ENCODE measurements at regions not wholly inside any gene's neighbourhood (a gene's known extent, or its start where the extent isn't known, plus 50 kb on each side); places are given as distances from the start of the nearest gene placed in this dataset.

DNA sequence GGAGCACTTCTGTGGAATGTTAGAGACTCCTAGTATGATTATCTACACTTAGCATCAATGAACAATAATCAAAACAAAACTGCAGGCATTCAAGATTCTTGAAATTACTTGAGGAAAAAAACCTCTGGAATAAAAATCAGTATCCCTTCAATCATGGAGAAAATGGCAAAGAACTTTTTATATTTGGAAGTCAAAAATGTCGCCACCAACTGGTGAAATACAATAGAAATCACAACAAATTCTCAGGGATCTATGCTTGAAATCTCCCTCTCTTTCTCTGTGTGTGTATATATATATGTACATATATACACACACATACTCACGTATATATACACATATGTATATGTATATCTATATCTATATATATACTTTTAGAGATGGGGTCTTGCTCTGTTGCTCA, 378.9 kb upstream of the ALCAM start:
- Mint-ChIP-seq H3K9me3 (no peaks in the 10 kb centered on the region), H3K27ac (ENCODE audit: low read depth) (no peak overlapping the region), H3K27me3 (no peaks in the 10 kb centered on the region), H3K4me3 (no peak overlapping the region), H3K36me3 (ENCODE audit: insufficient read depth) (no peaks in the 10 kb centered on the region), H3K4me1 (no peaks in the 10 kb centered on the region)
- ATAC-seq (replicated peaks; ENCODE audit: extremely low read depth, poor library complexity, severe bottlenecking) (no peak), DNase-seq (ENCODE audit: low spot score in 2 of 2) (no peak)

DNA sequence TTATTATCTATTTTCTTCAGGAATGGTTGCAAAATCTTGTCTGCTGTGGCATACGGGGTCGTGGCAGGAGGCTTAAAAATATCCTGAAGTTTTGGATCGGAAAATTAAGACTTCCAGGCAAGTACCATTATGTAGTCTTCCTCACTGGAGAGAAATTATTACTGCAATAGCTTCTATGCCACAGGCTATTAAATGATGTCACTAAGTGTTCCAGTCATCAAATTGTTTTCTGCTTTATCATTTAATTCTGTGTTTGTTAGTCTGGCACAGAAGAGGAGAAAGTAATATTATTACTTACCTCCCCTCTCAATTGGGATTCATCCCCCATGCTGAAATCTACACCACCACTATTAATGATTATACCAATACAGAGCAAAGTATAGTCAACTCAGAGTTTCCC, 378.2 kb upstream of the ALCAM start:
- H3K27ac Mint-ChIP-seq (ENCODE audit: low read depth), result no peak overlapping the region
- no peak for ATAC-seq (replicated peaks; ENCODE audit: extremely low read depth, poor library complexity, severe bottlenecking)
- H3K4me1 Mint-ChIP-seq, result no peaks in the 10 kb centered on the region
- no peak for DNase-seq (ENCODE audit: low spot score in 2 of 2)
- no peaks in the 10 kb centered on the region for H3K36me3 Mint-ChIP-seq (ENCODE audit: insufficient read depth)
- no peak overlapping the region for H3K4me3 Mint-ChIP-seq
- H3K9me3 Mint-ChIP-seq, result no peaks in the 10 kb centered on the region
- H3K27me3 Mint-ChIP-seq, result no peaks in the 10 kb centered on the region

GRCh38 chr3:104989878-104990277, 376.8 kb upstream of the ALCAM start:
- H3K27ac Mint-ChIP-seq (ENCODE audit: low read depth), result no peak overlapping the region
- no peak for ATAC-seq (replicated peaks; ENCODE audit: extremely low read depth, poor library complexity, severe bottlenecking)

GRCh38 chr3:104990758-104991157, 376.0 kb upstream of the ALCAM start:
- H3K4me1 Mint-ChIP-seq, result no peaks in the 10 kb centered on the region
- no peaks in the 10 kb centered on the region for H3K9me3 Mint-ChIP-seq
- no peaks in the 10 kb centered on the region for H3K36me3 Mint-ChIP-seq (ENCODE audit: insufficient read depth)
- no peaks in the 10 kb centered on the region for H3K27me3 Mint-ChIP-seq
- H3K4me3 Mint-ChIP-seq, result no peak overlapping the region
- ATAC-seq (replicated peaks; ENCODE audit: extremely low read depth, poor library complexity, severe bottlenecking) (no peak), DNase-seq (ENCODE audit: low spot score in 2 of 2) (no peak)
- no peak overlapping the region for H3K27ac Mint-ChIP-seq (ENCODE audit: low read depth)

More at GRCh38 chr3:104989878-104990277, 376.8 kb upstream of the ALCAM start:
- no peak for DNase-seq (ENCODE audit: low spot score in 2 of 2)
- Mint-ChIP-seq H3K27me3 (no peaks in the 10 kb centered on the region), H3K4me3 (no peak overlapping the region), H3K4me1 (no peaks in the 10 kb centered on the region), H3K9me3 (no peaks in the 10 kb centered on the region), H3K36me3 (ENCODE audit: insufficient read depth) (no peaks in the 10 kb centered on the region)

DNA sequence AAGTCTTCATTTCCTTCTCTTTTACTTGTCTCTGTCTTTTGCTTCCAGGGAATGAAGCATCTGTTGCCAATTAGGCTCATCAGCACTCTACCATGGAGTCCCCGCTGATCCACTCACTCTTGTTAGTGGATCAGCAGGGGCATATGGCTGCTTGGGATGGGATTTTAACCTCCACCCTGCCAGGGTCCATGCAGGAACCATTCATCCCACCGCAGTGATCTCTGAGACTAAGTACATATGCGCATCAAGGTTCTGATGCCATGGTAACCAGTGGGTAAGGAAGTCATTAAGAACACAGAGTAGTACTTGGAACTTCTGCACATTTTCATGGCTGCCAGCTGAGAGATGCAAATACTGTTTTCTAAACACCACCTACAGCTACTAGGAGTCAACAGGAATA, 374.0 kb upstream of the ALCAM start:
- ATAC-seq (replicated peaks; ENCODE audit: extremely low read depth, poor library complexity, severe bottlenecking) (no peak), DNase-seq (ENCODE audit: low spot score in 2 of 2) (no peak)
- Mint-ChIP-seq H3K27me3 (no peaks in the 10 kb centered on the region), H3K4me3 (no peak overlapping the region), H3K27ac (ENCODE audit: low read depth) (no peak overlapping the region), H3K4me1 (no peaks in the 10 kb centered on the region), H3K36me3 (ENCODE audit: insufficient read depth) (no peaks in the 10 kb centered on the region), H3K9me3 (no peaks in the 10 kb centered on the region)

DNA sequence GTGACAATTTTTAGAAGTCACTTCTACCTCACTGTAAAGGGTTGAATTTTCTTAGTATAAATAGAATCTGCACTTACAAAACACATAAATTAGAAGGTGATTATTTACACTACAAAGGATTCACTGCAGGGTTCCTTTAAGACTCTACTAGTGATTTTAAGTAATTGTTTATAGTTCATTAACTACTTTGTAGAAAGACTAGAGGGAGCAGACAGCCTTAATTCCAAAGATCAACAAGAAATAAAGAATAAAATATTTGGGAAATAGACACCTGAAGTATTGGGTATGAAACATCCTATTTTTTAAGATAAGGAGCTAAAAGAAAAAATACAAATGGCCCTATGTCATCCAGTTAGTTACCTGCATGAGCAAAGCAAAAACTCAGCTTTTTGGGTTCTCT, 360.5 kb upstream of the ALCAM start:
- Mint-ChIP-seq H3K27me3 (no peaks in the 10 kb centered on the region), H3K4me1 (no peaks in the 10 kb centered on the region), H3K4me3 (no peak overlapping the region), H3K27ac (ENCODE audit: low read depth) (no peak overlapping the region), H3K9me3 (peaks cover 7% of the 10 kb centered on the region), H3K36me3 (ENCODE audit: insufficient read depth) (peaks cover 8% of the 10 kb centered on the region)
- DNase-seq (ENCODE audit: low spot score in 2 of 2) (no peak), ATAC-seq (replicated peaks; ENCODE audit: extremely low read depth, poor library complexity, severe bottlenecking) (no peak)

GRCh38 chr3:105013657-105014056, 353.1 kb upstream of the ALCAM start:
- Mint-ChIP-seq H3K27ac (ENCODE audit: low read depth) (no peak overlapping the region), H3K4me1 (no peaks in the 10 kb centered on the region), H3K4me3 (no peak overlapping the region), H3K36me3 (ENCODE audit: insufficient read depth) (no peaks in the 10 kb centered on the region), H3K27me3 (no peaks in the 10 kb centered on the region), H3K9me3 (peaks cover 7% of the 10 kb centered on the region)
- no peak for DNase-seq (ENCODE audit: low spot score in 2 of 2)
- no peak for ATAC-seq (replicated peaks; ENCODE audit: extremely low read depth, poor library complexity, severe bottlenecking)

GRCh38 chr3:105014631-105015030, 352.1 kb upstream of the ALCAM start:
- Mint-ChIP-seq H3K9me3 (peaks cover under 1% of the 10 kb centered on the region), H3K4me3 (no peak overlapping the region), H3K27ac (ENCODE audit: low read depth) (no peak overlapping the region), H3K36me3 (ENCODE audit: insufficient read depth) (no peaks in the 10 kb centered on the region), H3K4me1 (no peaks in the 10 kb centered on the region), H3K27me3 (no peaks in the 10 kb centered on the region)
- DNase-seq (ENCODE audit: low spot score in 2 of 2), result no peak
- ATAC-seq (replicated peaks; ENCODE audit: extremely low read depth, poor library complexity, severe bottlenecking), result no peak

DNA sequence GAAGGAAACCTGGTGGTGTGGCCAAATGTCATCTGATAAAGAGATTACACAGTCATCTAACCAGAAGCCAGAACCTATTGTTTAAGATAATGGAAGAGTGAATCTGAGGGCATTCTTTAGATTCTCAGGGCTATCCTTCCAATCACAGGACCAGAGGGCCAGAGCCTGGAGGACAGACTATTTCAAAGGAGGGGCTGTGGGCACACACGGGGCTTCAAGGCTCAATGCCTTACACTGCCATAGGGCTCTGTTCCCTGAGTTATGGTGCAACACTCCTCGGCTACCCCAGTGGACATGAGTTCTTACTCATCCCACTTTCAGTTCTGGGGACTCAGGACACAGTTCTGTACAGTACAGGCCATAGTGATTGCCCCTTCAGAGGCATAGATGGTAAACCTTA, 343.9 kb upstream of the ALCAM start:
- ATAC-seq (replicated peaks; ENCODE audit: extremely low read depth, poor library complexity, severe bottlenecking) (no peak), DNase-seq (ENCODE audit: low spot score in 2 of 2) (no peak)
- Mint-ChIP-seq H3K9me3 (no peaks in the 10 kb centered on the region), H3K4me1 (no peaks in the 10 kb centered on the region), H3K36me3 (ENCODE audit: insufficient read depth) (no peaks in the 10 kb centered on the region), H3K27me3 (no peaks in the 10 kb centered on the region), H3K4me3 (no peak overlapping the region), H3K27ac (ENCODE audit: low read depth) (no peak overlapping the region)

DNA sequence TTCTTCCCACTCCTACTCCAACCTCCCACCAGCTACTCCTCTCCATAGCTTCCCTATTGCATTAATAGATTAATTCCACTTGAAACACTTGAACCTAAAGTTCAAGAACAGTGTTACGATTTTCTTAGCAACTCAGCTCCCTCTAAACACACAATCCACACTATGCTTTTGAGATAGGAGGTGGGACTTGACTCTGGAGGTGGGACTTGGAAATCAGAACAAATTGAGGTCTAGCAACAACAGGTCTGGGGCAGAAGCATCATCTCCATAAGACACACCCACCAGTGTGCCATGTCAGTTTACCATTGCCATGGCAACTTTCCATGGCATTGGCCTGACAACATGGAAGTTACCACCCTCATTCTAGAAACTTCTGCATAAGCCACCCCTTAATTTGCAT, 336.5 kb upstream of the ALCAM start:
- no peaks in the 10 kb centered on the region for H3K27me3 Mint-ChIP-seq
- ATAC-seq (replicated peaks; ENCODE audit: extremely low read depth, poor library complexity, severe bottlenecking) (no peak), DNase-seq (ENCODE audit: low spot score in 2 of 2) (no peak)
- H3K4me1 Mint-ChIP-seq, result no peaks in the 10 kb centered on the region
- H3K36me3 Mint-ChIP-seq (ENCODE audit: insufficient read depth), result no peaks in the 10 kb centered on the region
- no peak overlapping the region for H3K4me3 Mint-ChIP-seq
- H3K9me3 Mint-ChIP-seq, result no peaks in the 10 kb centered on the region
- no peak overlapping the region for H3K27ac Mint-ChIP-seq (ENCODE audit: low read depth)

GRCh38 chr3:105032541-105032940, 334.2 kb upstream of the ALCAM start:
- Mint-ChIP-seq H3K36me3 (ENCODE audit: insufficient read depth) (no peaks in the 10 kb centered on the region), H3K27me3 (no peaks in the 10 kb centered on the region), H3K9me3 (no peaks in the 10 kb centered on the region), H3K27ac (ENCODE audit: low read depth) (no peak overlapping the region), H3K4me3 (no peak overlapping the region), H3K4me1 (no peaks in the 10 kb centered on the region)
- ATAC-seq (replicated peaks; ENCODE audit: extremely low read depth, poor library complexity, severe bottlenecking), result no peak
- DNase-seq (ENCODE audit: low spot score in 2 of 2), result no peak

DNA sequence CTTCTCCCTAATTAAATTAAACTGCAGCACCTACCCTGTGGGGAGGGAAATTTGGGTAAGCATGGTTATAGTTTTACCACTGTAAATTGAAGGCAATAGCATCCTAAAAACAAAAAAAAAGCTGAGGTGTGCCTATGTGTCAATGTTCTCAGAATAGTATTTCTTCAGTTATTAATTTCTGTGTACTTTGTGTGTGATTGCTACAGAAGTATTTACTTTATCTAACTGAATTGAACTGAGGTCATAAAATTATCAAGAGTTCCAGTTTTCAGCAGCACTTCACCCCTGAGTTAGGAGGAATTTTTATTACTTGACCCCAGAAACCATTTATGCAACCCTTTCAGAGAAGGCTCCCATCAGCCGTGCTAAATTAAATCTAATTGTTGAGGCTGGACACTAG, 333.6 kb upstream of the ALCAM start:
- no peak for ATAC-seq (replicated peaks; ENCODE audit: extremely low read depth, poor library complexity, severe bottlenecking)
- no peaks in the 10 kb centered on the region for H3K27me3 Mint-ChIP-seq

GRCh38 chr3:105039004-105039403, 327.7 kb upstream of the ALCAM start:
- Mint-ChIP-seq H3K9me3 (no peaks in the 10 kb centered on the region), H3K4me3 (no peak overlapping the region), H3K36me3 (ENCODE audit: insufficient read depth) (no peaks in the 10 kb centered on the region), H3K4me1 (no peaks in the 10 kb centered on the region), H3K27ac (ENCODE audit: low read depth) (no peak overlapping the region), H3K27me3 (no peaks in the 10 kb centered on the region)
- ATAC-seq (replicated peaks; ENCODE audit: extremely low read depth, poor library complexity, severe bottlenecking), result no peak
- no peak for DNase-seq (ENCODE audit: low spot score in 2 of 2)

More for the DNA sequence above, 333.6 kb upstream of the ALCAM start:
- no peak overlapping the region for H3K27ac Mint-ChIP-seq (ENCODE audit: low read depth)
- H3K36me3 Mint-ChIP-seq (ENCODE audit: insufficient read depth), result no peaks in the 10 kb centered on the region
- DNase-seq (ENCODE audit: low spot score in 2 of 2), result no peak
- no peak overlapping the region for H3K4me3 Mint-ChIP-seq
- H3K9me3 Mint-ChIP-seq, result no peaks in the 10 kb centered on the region
- no peaks in the 10 kb centered on the region for H3K4me1 Mint-ChIP-seq

- ATAC-seq (replicated peaks; ENCODE audit: extremely low read depth, poor library complexity, severe bottlenecking) (no peak), DNase-seq (ENCODE audit: low spot score in 2 of 2) (no peak)
- H3K27me3 Mint-ChIP-seq, result no peaks in the 10 kb centered on the region
- H3K4me3 Mint-ChIP-seq, result no peak overlapping the region
- no peaks in the 10 kb centered on the region for H3K4me1 Mint-ChIP-seq
- H3K9me3 Mint-ChIP-seq, result no peaks in the 10 kb centered on the region
- no peaks in the 10 kb centered on the region for H3K36me3 Mint-ChIP-seq (ENCODE audit: insufficient read depth)
- no peak overlapping the region for H3K27ac Mint-ChIP-seq (ENCODE audit: low read depth)
These were observed 326.6 kb upstream of the ALCAM start for GRCh38 chr3:105040026-105040622.
